Tibial nerve (tissue), 4 donors: ENCODE measurements at regions not wholly inside any gene's neighbourhood (a gene's known extent, or its start where the extent isn't known, plus 50 kb on each side); places are given as distances from the start of the nearest gene placed in this dataset.

ENCODE experiments used
- EP300 ChIP-seq, 2 donors: sonication (generic); formaldehyde crosslinking; IDR thresholded peaks; one replicate each; pipeline ENCODE4 v1.6.1; 2017; ENCODE audit warnings: antibody characterized with exemption in 2 of 2, mild to moderate bottlenecking in 1 of 2
- POLR2A ChIP-seq, 2 donors: fragments of 450-650 bp; IDR thresholded peaks; one replicate each; pipeline ENCODE4 v1.6.1; 2017; ENCODE audit warnings: antibody characterized with exemption in 2 of 2, mild to moderate bottlenecking in 2 of 2, moderate library complexity in 2 of 2
- TF ChIP-seq, protein P1 (sequence below), 5 experiments: fragments of 200-600 bp in 3 of 5; fragments of 450-650 bp in 2 of 5; sonication (generic) in 3 of 5; IDR thresholded peaks; one replicate each; pipeline ENCODE4 v1.5.1; 2016 to 2019; ENCODE audit warnings: antibody characterized with exemption in 5 of 5, mild to moderate bottlenecking in 3 of 5, moderate library complexity in 2 of 5

DNA sequence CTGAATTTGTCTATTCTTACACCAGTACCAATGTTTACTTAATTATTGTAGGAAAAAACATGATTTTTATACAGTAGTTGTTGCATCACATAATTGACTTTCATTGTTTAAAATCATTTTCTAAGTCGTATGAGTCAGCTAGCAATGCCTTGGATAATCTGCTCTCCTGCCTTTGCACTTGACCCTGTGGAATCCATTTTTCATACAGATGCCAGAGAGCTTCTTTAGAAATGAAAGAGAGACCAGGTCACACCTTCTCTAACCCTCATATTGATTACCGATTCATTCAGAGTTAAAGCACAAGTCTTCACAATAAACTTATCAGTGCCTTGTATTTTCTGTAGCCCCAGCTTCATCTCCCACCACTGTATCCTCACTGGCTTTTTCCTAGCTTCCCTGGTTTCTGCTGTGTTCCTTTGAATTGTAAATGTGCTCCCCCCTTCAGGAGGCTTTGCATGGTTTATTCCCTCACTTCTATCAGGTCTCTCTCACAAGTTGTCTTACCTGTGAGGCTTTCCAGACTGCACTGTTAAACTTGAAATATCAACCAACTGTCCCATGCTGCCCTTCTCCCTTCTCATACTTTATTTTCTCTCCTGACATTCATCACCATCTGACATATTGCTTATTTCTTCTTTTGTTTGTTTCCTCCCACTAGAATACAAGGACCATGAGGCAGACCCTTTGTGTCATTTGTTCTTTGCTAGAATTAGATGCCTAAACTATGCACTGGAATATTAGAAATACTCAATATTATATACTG is 662.0 kb upstream of the GBE1 start:
- TF ChIP-seq POLR2A (IDR thresholded peaks at IDR 0.05) (no peak), EP300 (IDR thresholded peaks at IDR 0.05) (no peak)
- TF ChIP-seq, protein P1, sequence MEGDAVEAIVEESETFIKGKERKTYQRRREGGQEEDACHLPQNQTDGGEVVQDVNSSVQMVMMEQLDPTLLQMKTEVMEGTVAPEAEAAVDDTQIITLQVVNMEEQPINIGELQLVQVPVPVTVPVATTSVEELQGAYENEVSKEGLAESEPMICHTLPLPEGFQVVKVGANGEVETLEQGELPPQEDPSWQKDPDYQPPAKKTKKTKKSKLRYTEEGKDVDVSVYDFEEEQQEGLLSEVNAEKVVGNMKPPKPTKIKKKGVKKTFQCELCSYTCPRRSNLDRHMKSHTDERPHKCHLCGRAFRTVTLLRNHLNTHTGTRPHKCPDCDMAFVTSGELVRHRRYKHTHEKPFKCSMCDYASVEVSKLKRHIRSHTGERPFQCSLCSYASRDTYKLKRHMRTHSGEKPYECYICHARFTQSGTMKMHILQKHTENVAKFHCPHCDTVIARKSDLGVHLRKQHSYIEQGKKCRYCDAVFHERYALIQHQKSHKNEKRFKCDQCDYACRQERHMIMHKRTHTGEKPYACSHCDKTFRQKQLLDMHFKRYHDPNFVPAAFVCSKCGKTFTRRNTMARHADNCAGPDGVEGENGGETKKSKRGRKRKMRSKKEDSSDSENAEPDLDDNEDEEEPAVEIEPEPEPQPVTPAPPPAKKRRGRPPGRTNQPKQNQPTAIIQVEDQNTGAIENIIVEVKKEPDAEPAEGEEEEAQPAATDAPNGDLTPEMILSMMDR (IDR thresholded peaks at IDR 0.05): no peak
